GM23338 (cell line): ENCODE measurements at regions not wholly inside any gene's neighbourhood (a gene's known extent, or its start where the extent isn't known, plus 50 kb on each side); places are given as distances from the start of the nearest gene placed in this dataset.

Experiments
- CREB1 ChIP-seq: fragments of 250-450 bp; sonication (Bioruptor Pico); IDR thresholded peaks from 2 replicates; pipeline ENCODE4 v1.5.0; 2020; ENCODE audit warnings: low read depth, mild to moderate bottlenecking, moderate library complexity
- EZH2 ChIP-seq: fragments of 200-600 bp; sonication (generic); IDR thresholded peaks from one replicate; pipeline ENCODE4 v1.8.0; 2017; ENCODE audit warnings: antibody characterized with exemption, mild to moderate bottlenecking, low read depth; ENCODE audit not compliant: unreplicated experiment
- EZH2phosphoT487 ChIP-seq: fragments of 200-600 bp; sonication (generic); IDR thresholded peaks from one replicate; pipeline ENCODE4 v1.8.1; 2018; ENCODE audit warnings: antibody characterized with exemption; ENCODE audit not compliant: unreplicated experiment
- JUNB ChIP-seq: IDR thresholded peaks from one replicate; pipeline ENCODE4 v1.6.1; 2016; ENCODE audit warnings: antibody characterized with exemption; ENCODE audit not compliant: unreplicated experiment
- POLR2AphosphoS5 ChIP-seq: IDR thresholded peaks from 2 replicates; pipeline ENCODE4 v1.6.1; 2016; ENCODE audit warnings: antibody characterized with exemption, low read depth
- TF ChIP-seq, protein P1 (sequence below), 2 experiments: fragments of 200-600 bp in 1 of 2; sonication (generic) in 1 of 2; conservative IDR thresholded peaks; 2 replicates each; pipeline versions ENCODE4 v1.5.1 to v1.6.1; 2016 to 2017; ENCODE audit warnings: antibody characterized with exemption in 2 of 2, low read depth in 2 of 2, mild to moderate bottlenecking in 2 of 2, moderate library complexity in 1 of 2
- TF ChIP-seq, protein P2 (sequence below): IDR thresholded peaks from one replicate; pipeline ENCODE4 v1.6.1; 2018; ENCODE audit warnings: antibody characterized with exemption; ENCODE audit not compliant: unreplicated experiment

DNA sequence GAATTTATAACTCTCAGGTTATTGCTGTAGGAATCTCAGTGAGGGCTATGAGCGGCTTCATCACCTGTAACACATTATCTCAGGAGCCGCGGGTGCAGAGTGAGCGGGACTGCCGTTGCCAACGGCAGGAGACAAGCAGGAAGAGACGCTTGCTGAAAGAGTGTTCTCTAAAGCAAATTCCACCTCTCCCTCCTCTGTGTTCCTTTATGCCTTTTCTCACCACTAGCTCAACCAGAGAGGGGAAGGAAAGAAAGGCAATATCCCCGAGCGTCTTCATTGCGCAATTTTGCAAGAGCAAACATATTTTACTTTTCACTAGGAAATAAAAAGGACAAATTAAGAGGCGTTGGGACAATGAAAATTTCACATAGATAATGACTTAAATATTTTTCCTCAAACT, 185.2 kb upstream of the EXOC2 start:
- TF ChIP-seq, protein P1, sequence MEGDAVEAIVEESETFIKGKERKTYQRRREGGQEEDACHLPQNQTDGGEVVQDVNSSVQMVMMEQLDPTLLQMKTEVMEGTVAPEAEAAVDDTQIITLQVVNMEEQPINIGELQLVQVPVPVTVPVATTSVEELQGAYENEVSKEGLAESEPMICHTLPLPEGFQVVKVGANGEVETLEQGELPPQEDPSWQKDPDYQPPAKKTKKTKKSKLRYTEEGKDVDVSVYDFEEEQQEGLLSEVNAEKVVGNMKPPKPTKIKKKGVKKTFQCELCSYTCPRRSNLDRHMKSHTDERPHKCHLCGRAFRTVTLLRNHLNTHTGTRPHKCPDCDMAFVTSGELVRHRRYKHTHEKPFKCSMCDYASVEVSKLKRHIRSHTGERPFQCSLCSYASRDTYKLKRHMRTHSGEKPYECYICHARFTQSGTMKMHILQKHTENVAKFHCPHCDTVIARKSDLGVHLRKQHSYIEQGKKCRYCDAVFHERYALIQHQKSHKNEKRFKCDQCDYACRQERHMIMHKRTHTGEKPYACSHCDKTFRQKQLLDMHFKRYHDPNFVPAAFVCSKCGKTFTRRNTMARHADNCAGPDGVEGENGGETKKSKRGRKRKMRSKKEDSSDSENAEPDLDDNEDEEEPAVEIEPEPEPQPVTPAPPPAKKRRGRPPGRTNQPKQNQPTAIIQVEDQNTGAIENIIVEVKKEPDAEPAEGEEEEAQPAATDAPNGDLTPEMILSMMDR (conservative IDR thresholded peaks at IDR 0.05; ENCODE audit: low read depth in 2 of 2): no peak
- TF ChIP-seq POLR2AphosphoS5: no peak
- no peak for TF ChIP-seq EZH2
- TF ChIP-seq CREB1 (CRISPR knock-in tag): no peak
- TF ChIP-seq EZH2phosphoT487: no peak
- TF ChIP-seq, protein P2, sequence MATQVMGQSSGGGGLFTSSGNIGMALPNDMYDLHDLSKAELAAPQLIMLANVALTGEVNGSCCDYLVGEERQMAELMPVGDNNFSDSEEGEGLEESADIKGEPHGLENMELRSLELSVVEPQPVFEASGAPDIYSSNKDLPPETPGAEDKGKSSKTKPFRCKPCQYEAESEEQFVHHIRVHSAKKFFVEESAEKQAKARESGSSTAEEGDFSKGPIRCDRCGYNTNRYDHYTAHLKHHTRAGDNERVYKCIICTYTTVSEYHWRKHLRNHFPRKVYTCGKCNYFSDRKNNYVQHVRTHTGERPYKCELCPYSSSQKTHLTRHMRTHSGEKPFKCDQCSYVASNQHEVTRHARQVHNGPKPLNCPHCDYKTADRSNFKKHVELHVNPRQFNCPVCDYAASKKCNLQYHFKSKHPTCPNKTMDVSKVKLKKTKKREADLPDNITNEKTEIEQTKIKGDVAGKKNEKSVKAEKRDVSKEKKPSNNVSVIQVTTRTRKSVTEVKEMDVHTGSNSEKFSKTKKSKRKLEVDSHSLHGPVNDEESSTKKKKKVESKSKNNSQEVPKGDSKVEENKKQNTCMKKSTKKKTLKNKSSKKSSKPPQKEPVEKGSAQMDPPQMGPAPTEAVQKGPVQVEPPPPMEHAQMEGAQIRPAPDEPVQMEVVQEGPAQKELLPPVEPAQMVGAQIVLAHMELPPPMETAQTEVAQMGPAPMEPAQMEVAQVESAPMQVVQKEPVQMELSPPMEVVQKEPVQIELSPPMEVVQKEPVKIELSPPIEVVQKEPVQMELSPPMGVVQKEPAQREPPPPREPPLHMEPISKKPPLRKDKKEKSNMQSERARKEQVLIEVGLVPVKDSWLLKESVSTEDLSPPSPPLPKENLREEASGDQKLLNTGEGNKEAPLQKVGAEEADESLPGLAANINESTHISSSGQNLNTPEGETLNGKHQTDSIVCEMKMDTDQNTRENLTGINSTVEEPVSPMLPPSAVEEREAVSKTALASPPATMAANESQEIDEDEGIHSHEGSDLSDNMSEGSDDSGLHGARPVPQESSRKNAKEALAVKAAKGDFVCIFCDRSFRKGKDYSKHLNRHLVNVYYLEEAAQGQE: no peak
- TF ChIP-seq JUNB: no peak
